ENCODE measurements at regions not wholly inside any gene's neighbourhood (a gene's known extent, or its start where the extent isn't known, plus 50 kb on each side); places are given as distances from the start of the nearest gene placed in this dataset.

GRCh38 chr7:22564511-22565045 lies 64.6 kb upstream of the STEAP1B start:
- H3K9ac ChIP-seq (ENCODE audit: low read depth, low read length) = no peak overlapping the region
- no peaks in the 10 kb centered on the region for H3K36me3 ChIP-seq (ENCODE audit: insufficient read depth, low read length)
- peaks cover 56% of the 10 kb centered on the region for H3K4me1 ChIP-seq (ENCODE audit: insufficient read depth, low read length)
- no peaks in the 10 kb centered on the region for H3K9me3 ChIP-seq (ENCODE audit: control insufficient read depth, insufficient read depth, low read length)

GRCh38 chr7:22563621-22564241 lies 63.7 kb upstream of the STEAP1B start:
- peaks cover 63% of the 10 kb centered on the region for H3K4me1 ChIP-seq (ENCODE audit: insufficient read depth, low read length)
- no peaks in the 10 kb centered on the region for H3K36me3 ChIP-seq (ENCODE audit: insufficient read depth, low read length)
- peak overlapping the region; percentile 28 for H3K9ac ChIP-seq (ENCODE audit: low read depth, low read length)
- H3K9me3 ChIP-seq (ENCODE audit: control insufficient read depth, insufficient read depth, low read length) = no peaks in the 10 kb centered on the region

- H3K36me3 ChIP-seq (ENCODE audit: insufficient read depth, low read length) = no peaks in the 10 kb centered on the region
- H3K9me3 ChIP-seq (ENCODE audit: control insufficient read depth, insufficient read depth, low read length) = no peaks in the 10 kb centered on the region
- H3K9ac ChIP-seq (ENCODE audit: low read depth, low read length) = peak overlapping the region; percentile 28
- peaks cover 63% of the 10 kb centered on the region for H3K4me1 ChIP-seq (ENCODE audit: insufficient read depth, low read length)
Observed at GRCh38 chr7:22563032-22563501, 63.1 kb upstream of the STEAP1B start.

GRCh38 chr7:22561895-22562593 lies 62.1 kb upstream of the STEAP1B start:
- Histone ChIP-seq H3K4me1 (ENCODE audit: insufficient read depth, low read length) (peaks cover 66% of the 10 kb centered on the region), H3K9ac (ENCODE audit: low read depth, low read length) (peak overlapping the region; percentile 48), H3K36me3 (ENCODE audit: insufficient read depth, low read length) (no peaks in the 10 kb centered on the region), H3K9me3 (ENCODE audit: control insufficient read depth, insufficient read depth, low read length) (no peaks in the 10 kb centered on the region)

GRCh38 chr7:22561321-22561811 lies 61.4 kb upstream of the STEAP1B start:
- no peaks in the 10 kb centered on the region for H3K9me3 ChIP-seq (ENCODE audit: control insufficient read depth, insufficient read depth, low read length)
- H3K4me1 ChIP-seq (ENCODE audit: insufficient read depth, low read length) = peaks cover 69% of the 10 kb centered on the region
- H3K9ac ChIP-seq (ENCODE audit: low read depth, low read length) = peak overlapping the region; percentile 48
- H3K36me3 ChIP-seq (ENCODE audit: insufficient read depth, low read length) = no peaks in the 10 kb centered on the region

GRCh38 chr7:22559829-22560489 lies 60.0 kb upstream of the STEAP1B start:
- no peaks in the 10 kb centered on the region for H3K9me3 ChIP-seq (ENCODE audit: control insufficient read depth, insufficient read depth, low read length)
- no peaks in the 10 kb centered on the region for H3K36me3 ChIP-seq (ENCODE audit: insufficient read depth, low read length)
- peaks cover 55% of the 10 kb centered on the region for H3K4me1 ChIP-seq (ENCODE audit: insufficient read depth, low read length)
- H3K9ac ChIP-seq (ENCODE audit: low read depth, low read length) = no peak overlapping the region

- H3K4me1 ChIP-seq (ENCODE audit: insufficient read depth, low read length) = peaks cover 28% of the 10 kb centered on the region
- H3K36me3 ChIP-seq (ENCODE audit: insufficient read depth, low read length) = no peaks in the 10 kb centered on the region
- H3K9ac ChIP-seq (ENCODE audit: low read depth, low read length) = no peak overlapping the region
- no peaks in the 10 kb centered on the region for H3K9me3 ChIP-seq (ENCODE audit: control insufficient read depth, insufficient read depth, low read length)
Observed at GRCh38 chr7:22557167-22557566, 57.2 kb upstream of the STEAP1B start.

GRCh38 chr7:22555476-22555875 lies 55.5 kb upstream of the STEAP1B start:
- Histone ChIP-seq H3K36me3 (ENCODE audit: insufficient read depth, low read length) (no peaks in the 10 kb centered on the region), H3K9me3 (ENCODE audit: control insufficient read depth, insufficient read depth, low read length) (no peaks in the 10 kb centered on the region), H3K4me1 (ENCODE audit: insufficient read depth, low read length) (peaks cover 23% of the 10 kb centered on the region), H3K9ac (ENCODE audit: low read depth, low read length) (no peak overlapping the region)

GRCh38 chr7:22554184-22554583 lies 54.2 kb upstream of the STEAP1B start:
- no peak overlapping the region for H3K9ac ChIP-seq (ENCODE audit: low read depth, low read length)
- no peaks in the 10 kb centered on the region for H3K36me3 ChIP-seq (ENCODE audit: insufficient read depth, low read length)
- H3K9me3 ChIP-seq (ENCODE audit: control insufficient read depth, insufficient read depth, low read length) = no peaks in the 10 kb centered on the region
- H3K4me1 ChIP-seq (ENCODE audit: insufficient read depth, low read length) = peaks cover 14% of the 10 kb centered on the region

- Histone ChIP-seq H3K4me1 (ENCODE audit: insufficient read depth, low read length) (peaks cover 6% of the 10 kb centered on the region; the same call in 1 of the 2 replicates), H3K9ac (ENCODE audit: low read depth, low read length) (no peak overlapping the region), H3K36me3 (ENCODE audit: insufficient read depth, low read length) (no peaks in the 10 kb centered on the region), H3K9me3 (ENCODE audit: control insufficient read depth, insufficient read depth, low read length) (no peaks in the 10 kb centered on the region)
Observed at GRCh38 chr7:22551768-22552513, 52.0 kb upstream of the STEAP1B start.

- Histone ChIP-seq H3K4me1 (ENCODE audit: insufficient read depth, low read length) (peaks cover 5% of the 10 kb centered on the region; the same call in 1 of the 2 replicates), H3K9me3 (ENCODE audit: control insufficient read depth, insufficient read depth, low read length) (no peaks in the 10 kb centered on the region), H3K9ac (ENCODE audit: low read depth, low read length) (peak overlapping the region; percentile 78; the same call in 1 of the 2 replicates), H3K36me3 (ENCODE audit: insufficient read depth, low read length) (no peaks in the 10 kb centered on the region)
Observed at GRCh38 chr7:22550514-22551030, 50.6 kb upstream of the STEAP1B start.

GRCh38 chr7:22549667-22550513 lies 49.9 kb upstream of the STEAP1B start:
- Histone ChIP-seq H3K9ac (ENCODE audit: low read depth, low read length) (peak overlapping the region; percentile 78), H3K36me3 (ENCODE audit: insufficient read depth, low read length) (no peaks in the 10 kb centered on the region), H3K9me3 (ENCODE audit: control insufficient read depth, insufficient read depth, low read length) (no peaks in the 10 kb centered on the region), H3K4me1 (ENCODE audit: insufficient read depth, low read length) (peaks cover 5% of the 10 kb centered on the region; the same call in 1 of the 2 replicates)

Data from ES-I3 (cell line).